Left renal pelvis (tissue), 4 donors: ENCODE measurements at regions not wholly inside any gene's neighbourhood (a gene's known extent, or its start where the extent isn't known, plus 50 kb on each side); places are given as distances from the start of the nearest gene placed in this dataset.
"Not testable (repeated sequence)": the region's sequence is repeated elsewhere in the genome, so short reads cannot be mapped to it uniquely, and the experiment has no call there.

Experiments
- DNase-seq, 4 donors: peaks; one replicate each; pipeline ENCODE4 v3.0.0-alpha.2; 2013; ENCODE audit warnings: low read depth in 4 of 4, low spot score in 3 of 4

- no peak for DNase-seq
These were observed 140.0 kb downstream of the NDUFA12 start for GRCh38 chr12:94863321-94864035.

GRCh38 chr12:94862421-94862820, 141.1 kb downstream of the NDUFA12 start:
- no peak for DNase-seq

- no peak for DNase-seq
These were observed 147.2 kb downstream of the NDUFA12 start for GRCh38 chr12:94856324-94856723.

- no peak for DNase-seq
These were observed 147.6 kb downstream of the NDUFA12 start for GRCh38 chr12:94855853-94856252.

GRCh38 chr12:94851396-94852028, 152.0 kb downstream of the NDUFA12 start:
- DNase-seq = no peak

GRCh38 chr12:94849411-94849976, 154.0 kb downstream of the NDUFA12 start:
- DNase-seq = no peak

- DNase-seq = no peak
These were observed 154.5 kb downstream of the NDUFA12 start for GRCh38 chr12:94848966-94849365.

- no peak for DNase-seq
These were observed 158.4 kb downstream of the NDUFA12 start for GRCh38 chr12:94845110-94845509.

GRCh38 chr12:94844452-94844851, 159.0 kb downstream of the NDUFA12 start:
- no peak for DNase-seq

- DNase-seq = no peak
These were observed 161.4 kb downstream of the NDUFA12 start for GRCh38 chr12:94841904-94842610.

- DNase-seq = no peak
These were observed 162.3 kb downstream of the NDUFA12 start for GRCh38 chr12:94841177-94841576.

- DNase-seq = no peak
These were observed 164.2 kb downstream of the NDUFA12 start for GRCh38 chr12:94839347-94839746.

- not testable (repeated sequence) for DNase-seq
These were observed 166.4 kb downstream of the NDUFA12 start for GRCh38 chr12:94836952-94837670.

GRCh38 chr12:94834036-94834625, 169.4 kb downstream of the NDUFA12 start:
- no peak for DNase-seq

GRCh38 chr12:94832780-94833681, 170.5 kb downstream of the NDUFA12 start:
- peak in 2 of 4 donors; percentile 22 to 41 for DNase-seq

GRCh38 chr12:94832105-94832504, 171.4 kb downstream of the NDUFA12 start:
- no peak for DNase-seq

GRCh38 chr12:94831081-94831751, 172.3 kb downstream of the NDUFA12 start:
- DNase-seq = no peak

GRCh38 chr12:94829552-94829951, 173.9 kb downstream of the NDUFA12 start:
- DNase-seq = no peak

- DNase-seq = no peak
These were observed 168.7 kb upstream of the TMCC3 start for GRCh38 chr12:94819011-94819410.
